ENCODE measurements at regions not wholly inside any gene's neighbourhood (a gene's known extent, or its start where the extent isn't known, plus 50 kb on each side); places are given as distances from the start of the nearest gene placed in this dataset.
A peak's percentile ranks its signal among the peaks of the same experiment; 100 is the strongest.

GRCh38 chrX:143571521-143571920, 54.2 kb upstream of the SPANXN3 start:
- peak; percentile 19 for DNase-seq (ENCODE audit: low spot score)

GRCh38 chrX:143570782-143571181, 53.5 kb upstream of the SPANXN3 start:
- no peak for DNase-seq (ENCODE audit: low spot score)

- no peak for DNase-seq (ENCODE audit: low spot score)
Observed at GRCh38 chrX:143568467-143568866, 51.2 kb upstream of the SPANXN3 start.
